DMS153 treated with DMSO at 0.1 percent for 48 hours (cell line): ENCODE measurements at regions not wholly inside any gene's neighbourhood (a gene's known extent, or its start where the extent isn't known, plus 50 kb on each side); places are given as distances from the start of the nearest gene placed in this dataset.
"Not testable (repeated sequence)": the region's sequence is repeated elsewhere in the genome, so short reads cannot be mapped to it uniquely, and the experiment has no call there.

Experiments
- DNase-seq: peaks from one replicate; lab custom pipeline; 2025; ENCODE audit not compliant: unreplicated experiment; lab: John Stamatoyannopoulos, UW

GRCh38 chrX:96430756-96431455 lies 253.7 kb upstream of the DIAPH2 start:
- DNase-seq: no peak

- DNase-seq: no peak
Observed at GRCh38 chrX:96432647-96433046, 252.0 kb upstream of the DIAPH2 start.

DNA sequence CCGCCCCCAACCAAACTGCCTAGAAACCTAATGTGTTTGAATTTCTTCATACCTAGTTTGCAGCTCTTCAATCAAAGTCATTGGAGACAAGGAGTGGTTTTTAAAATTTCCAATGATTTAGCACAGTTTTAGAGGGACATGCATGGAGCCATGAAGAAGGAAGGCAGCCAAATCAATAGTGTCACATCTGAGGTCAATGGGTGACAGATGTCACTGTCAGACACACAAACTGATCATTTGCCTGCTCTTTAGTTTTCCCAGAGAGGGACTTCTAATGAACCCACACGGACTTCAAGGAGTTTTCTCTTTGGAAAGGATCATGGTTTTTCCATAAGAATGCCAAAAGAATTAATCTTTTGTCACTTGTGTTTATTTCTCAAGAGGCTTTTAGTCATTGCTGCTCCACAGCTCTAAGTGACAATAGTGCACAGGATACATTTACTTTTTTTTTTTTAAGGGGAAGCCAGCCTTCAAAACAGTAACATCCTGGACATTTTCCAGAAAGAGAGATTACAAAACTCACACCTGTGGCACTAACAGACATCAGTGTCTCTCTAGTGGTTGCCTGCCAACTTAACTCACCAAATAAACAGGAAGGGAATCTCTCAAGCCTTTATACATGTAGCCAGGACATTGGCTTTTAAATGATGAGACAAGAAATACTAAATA lies 251.1 kb upstream of the DIAPH2 start:
- peak; percentile 26 for DNase-seq

- no peak for DNase-seq
Observed at GRCh38 chrX:96435378-96436035, 249.1 kb upstream of the DIAPH2 start.

- no peak for DNase-seq
Observed at GRCh38 chrX:96436105-96436504, 248.5 kb upstream of the DIAPH2 start.

DNA sequence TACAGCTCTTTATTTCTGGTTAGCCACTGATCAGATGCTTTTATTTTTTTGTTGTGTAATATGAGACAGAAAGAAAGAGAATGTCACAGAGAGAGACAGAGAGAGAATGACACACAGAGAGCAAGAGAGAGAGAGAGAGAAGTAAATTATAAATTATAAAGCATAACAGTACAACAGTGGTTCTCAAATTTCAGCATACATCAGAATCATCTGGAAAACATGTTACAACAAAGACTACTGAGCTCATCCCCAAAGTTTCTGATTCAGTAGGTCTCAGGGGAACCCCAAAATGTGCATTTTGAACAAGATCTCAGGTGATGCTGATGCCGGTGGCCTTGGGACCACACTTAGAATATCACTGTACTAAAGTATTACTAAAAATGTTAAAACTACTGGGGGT lies 245.8 kb upstream of the DIAPH2 start:
- no peak for DNase-seq

GRCh38 chrX:96440941-96441340 lies 243.7 kb upstream of the DIAPH2 start:
- DNase-seq: no peak

GRCh38 chrX:96445531-96446065 lies 239.0 kb upstream of the DIAPH2 start:
- DNase-seq: no peak

GRCh38 chrX:96446524-96446923 lies 238.1 kb upstream of the DIAPH2 start:
- DNase-seq: no peak

DNA sequence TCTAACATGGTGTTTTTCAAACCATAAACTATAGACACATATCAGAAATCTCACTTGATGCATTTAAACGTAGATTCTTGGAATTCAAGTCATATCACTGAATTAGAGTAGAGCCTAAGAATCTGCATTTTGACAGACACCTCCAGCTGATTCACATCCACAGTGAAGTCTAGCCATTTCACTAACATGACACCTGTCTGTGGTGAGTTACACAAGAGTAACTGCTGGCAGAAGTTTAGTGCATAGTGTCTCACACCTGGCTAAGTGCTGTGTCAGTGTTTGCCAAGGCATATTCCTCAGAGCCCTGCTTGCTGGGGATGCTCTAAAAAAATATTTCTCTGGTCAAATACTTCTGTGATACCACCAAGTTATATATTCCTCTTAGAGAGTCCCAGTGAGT lies 237.5 kb upstream of the DIAPH2 start:
- DNase-seq: no peak

DNA sequence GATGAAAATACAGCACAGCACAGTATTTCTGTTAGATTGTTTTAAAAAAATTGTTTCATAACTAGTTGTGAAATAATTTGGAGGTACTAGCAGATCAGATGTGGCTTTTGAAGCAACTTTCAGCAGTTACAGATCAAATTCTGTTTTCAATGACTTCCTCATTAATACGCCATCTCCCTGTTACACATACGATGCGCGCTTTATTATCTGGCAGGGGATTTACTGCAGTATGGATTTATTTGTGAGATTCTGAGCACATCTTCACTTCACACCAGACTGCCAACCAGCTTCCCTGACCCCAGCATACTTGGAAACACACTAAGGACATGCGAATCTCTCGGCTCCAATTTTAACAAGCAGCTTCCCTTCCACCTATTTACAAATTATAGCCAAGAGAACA lies 235.5 kb upstream of the DIAPH2 start:
- DNase-seq: no peak

GRCh38 chrX:96449896-96450295 lies 234.7 kb upstream of the DIAPH2 start:
- no peak for DNase-seq

GRCh38 chrX:96453139-96453538 lies 231.5 kb upstream of the DIAPH2 start:
- DNase-seq: no peak

- no peak for DNase-seq
Observed at GRCh38 chrX:96455078-96455477, 229.6 kb upstream of the DIAPH2 start.

DNA sequence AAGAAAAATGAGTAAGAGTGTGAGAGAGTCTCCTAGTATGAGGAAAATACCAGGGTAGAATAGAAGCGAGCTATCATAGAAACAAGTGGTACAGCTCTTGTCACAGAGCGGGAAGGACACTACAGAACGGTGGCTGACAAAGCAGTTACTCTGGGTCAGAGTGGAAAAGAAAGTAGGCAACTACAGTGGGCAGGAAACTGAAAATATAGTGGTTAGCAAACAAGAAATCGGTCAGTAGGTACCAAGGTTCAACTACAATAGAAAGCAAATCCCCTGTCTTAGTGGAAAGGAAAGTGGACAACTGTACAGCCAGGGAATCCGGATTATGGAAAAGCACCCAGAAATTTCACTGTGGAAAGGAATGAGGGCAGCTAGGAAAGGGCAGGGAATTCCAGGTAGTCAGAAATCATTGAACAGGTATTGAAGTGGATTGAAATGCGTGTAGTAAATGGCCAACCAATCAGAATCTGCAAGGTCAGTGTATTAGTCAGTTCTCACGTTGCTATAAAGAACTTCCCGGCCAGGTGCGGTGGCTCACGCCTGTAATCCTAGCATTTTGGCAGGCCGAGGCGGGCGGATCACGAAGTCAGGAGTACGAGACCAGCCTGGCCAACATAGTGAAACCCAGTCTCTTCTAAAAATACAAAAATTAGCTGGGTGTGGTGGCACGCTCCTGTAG lies 219.6 kb upstream of the DIAPH2 start:
- DNase-seq: no peak

GRCh38 chrX:96474029-96474740 lies 210.5 kb upstream of the DIAPH2 start:
- no peak for DNase-seq

DNA sequence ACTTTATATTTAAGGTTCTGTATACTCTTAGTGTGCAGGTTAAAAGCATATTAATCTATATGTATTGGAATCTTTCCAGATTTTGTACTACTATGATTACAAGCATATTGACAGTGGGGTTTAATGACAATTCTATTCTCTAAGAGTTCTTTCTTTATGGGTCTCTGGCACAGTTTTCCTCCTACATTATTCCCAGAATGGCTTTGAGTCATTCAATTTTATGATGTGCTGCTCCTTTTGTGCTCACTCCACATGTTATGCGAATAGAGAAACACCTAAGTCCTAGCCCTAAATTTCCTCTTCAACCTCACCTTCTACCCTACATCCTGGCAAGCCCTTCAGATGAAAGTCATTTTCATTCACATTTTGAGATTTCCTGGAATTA lies 209.9 kb upstream of the DIAPH2 start:
- peak; percentile 10 for DNase-seq

DNA sequence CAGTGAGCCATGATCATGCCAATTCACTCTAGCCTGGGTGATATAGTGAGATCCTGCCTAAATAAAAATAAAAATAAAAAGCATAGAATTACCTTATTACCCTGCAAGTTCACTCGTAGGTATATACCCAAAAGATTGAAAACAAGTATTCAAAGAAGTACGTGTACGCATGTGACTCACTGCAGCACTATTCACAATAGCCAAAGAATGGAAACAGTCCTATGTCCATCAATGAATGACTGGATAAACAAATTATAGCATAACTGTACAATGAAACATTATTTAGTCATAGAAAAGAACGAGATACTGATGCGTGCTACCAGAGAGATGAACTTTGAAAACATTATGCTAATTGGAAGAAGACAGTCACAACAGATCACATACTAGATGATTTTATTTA lies 204.6 kb upstream of the DIAPH2 start:
- no peak for DNase-seq

- no peak for DNase-seq
Observed at GRCh38 chrX:96481831-96482230, 202.8 kb upstream of the DIAPH2 start.

DNA sequence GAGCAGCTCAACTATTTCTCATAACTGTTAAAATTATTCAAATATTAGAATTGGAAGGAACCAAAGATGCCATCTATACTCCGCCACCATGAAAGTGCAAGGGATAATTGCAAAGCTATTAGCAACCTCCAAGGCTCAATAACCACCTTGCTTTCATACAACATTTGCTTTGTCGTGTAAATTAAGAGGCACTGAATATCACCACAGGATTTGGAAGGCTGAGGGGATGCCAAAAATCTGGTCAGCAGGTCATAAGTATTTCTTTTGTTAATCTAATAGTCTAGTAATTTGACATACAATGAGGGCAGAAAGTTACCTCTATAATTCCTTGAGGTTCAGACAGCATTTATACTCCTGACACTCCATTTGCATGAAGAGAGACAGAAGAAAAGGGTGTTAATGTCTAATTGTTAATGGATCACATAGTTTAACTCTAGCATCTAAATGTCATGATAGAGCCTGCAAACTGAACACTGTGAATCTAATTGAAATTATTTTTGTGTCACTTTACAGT lies 200.9 kb upstream of the DIAPH2 start:
- DNase-seq: no peak

DNA sequence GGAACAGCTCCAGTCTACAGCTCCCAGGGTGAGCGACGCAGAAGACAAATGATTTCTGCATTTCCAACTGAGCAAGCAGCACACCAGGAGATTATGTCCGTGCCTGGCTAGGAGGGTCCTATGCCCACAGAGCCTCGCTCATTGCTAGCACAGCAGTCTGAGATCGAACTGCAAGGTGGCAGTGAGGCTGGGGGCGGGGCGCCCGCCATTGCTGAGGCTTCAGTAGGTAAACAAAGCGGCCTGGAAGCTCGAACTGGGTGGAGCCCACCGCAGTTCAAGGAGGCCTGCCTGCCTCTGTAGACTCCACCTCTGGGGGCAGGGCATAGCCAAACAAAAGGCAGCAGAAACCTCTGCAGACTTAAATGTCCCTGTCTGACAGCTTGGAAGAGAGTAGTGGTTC lies 198.0 kb upstream of the DIAPH2 start:
- DNase-seq: not testable (repeated sequence)
